ENCODE measurements at regions not wholly inside any gene's neighbourhood (a gene's known extent, or its start where the extent isn't known, plus 50 kb on each side); places are given as distances from the start of the nearest gene placed in this dataset.

GRCh38 chr3:65112751-65113300, 425.0 kb upstream of the ADAMTS9 start:
- no peak for DNase-seq (ENCODE audit: low spot score)

DNA sequence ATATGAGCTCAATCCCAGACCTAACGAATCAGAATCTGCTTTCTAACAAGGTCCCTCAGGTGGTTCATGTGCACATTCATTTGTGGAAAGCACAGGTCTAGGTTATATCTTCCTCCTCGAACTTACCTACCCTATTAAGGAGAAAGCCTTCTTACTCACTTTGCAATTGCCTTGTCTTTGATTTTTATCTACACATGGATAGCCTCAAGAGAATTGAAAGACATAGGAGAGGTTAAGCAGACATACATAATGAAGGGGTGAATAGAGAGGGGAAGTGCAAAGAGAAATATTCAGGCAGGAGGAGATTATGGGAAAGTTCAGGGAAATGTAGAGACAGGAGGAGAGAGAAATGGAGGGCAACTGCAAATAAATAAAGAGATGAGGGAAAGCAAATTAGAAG, 422.9 kb upstream of the ADAMTS9 start:
- no peak for DNase-seq (ENCODE audit: low spot score)

DNA sequence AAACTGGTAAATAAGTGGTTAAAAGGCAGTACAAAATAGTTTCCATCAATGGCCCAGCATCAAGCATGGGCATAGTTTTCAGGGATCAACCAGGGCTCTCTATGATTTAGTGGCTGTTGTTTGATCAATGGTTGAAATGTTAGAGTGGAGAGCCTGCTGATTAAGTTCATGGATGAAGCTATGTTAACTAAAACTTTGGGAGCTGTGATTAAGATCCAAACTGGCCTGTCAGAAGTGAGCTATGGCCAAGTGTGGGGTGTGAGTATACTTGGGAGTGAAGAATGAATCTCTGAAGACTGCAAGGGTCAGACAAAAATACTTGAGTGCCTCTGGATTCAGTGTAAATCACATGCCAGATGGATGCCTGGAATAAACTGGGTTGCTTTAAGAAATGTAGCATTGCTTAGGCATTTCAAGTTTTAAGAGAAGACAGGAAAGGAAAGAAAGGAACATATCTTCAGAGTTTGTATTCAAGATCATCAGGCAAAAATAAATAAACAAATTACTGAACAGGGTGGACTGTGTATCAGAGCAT, 422.2 kb upstream of the ADAMTS9 start:
- no peak for DNase-seq (ENCODE audit: low spot score)

DNA sequence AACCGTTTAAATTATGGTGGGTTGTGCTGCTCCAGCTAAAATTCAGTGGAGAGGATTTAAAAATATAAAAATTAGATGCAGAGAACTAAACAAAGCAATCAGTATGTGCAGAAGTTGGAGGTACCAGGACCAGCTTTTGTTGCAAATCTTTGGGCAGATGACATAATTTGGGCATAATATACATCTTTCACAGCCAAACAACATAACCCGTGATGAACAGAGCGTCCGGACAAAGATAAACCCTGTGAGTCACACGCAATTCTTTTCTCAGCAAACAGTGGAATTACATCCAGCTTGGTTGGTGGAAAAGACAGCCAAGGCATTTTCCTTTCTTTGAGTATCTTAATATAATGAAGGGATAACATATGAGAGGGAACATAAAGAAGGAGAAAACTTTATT, 419.4 kb upstream of the ADAMTS9 start:
- DNase-seq (ENCODE audit: low spot score): no peak

DNA sequence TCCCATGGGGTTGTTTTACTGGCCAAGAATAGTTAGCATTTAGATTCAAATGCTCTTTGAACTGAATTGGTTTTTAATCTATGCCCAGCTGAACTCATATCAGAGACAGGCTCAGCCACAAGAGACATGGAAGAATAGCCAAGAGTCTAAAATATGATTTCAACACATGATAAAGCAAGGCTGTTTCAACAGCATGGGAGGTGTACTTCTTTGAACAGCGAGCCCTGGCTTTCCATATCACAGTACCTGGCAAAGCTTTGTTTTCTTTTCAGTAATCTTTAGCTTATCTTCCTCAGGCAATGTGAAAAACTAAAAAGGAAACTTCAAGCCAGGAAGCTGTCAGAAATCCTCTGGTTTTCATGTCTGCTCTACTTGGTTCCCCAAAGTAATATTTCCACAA, 413.6 kb upstream of the ADAMTS9 start:
- DNase-seq (ENCODE audit: low spot score): no peak

DNA sequence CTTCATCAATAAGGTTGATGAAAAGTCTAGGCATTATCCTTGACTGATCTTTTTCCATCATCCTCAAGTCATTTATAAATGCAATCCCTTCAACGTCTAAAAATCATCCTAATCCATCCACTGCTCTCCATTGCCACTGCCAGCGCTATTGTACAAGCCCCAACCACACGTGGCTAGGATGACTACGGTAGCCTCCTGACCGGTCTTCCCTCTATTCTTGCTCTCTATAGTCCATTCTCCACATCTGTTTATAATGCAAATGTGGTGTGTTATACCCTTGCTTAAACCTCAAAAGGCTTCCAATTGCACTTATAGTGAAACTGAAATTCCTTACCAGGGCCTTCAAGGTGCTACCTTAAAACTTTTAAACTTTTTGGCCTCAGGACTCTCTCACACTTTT, 410.6 kb upstream of the ADAMTS9 start:
- no peak for DNase-seq (ENCODE audit: low spot score)

- DNase-seq (ENCODE audit: low spot score): no peak
Observed at GRCh38 chr3:65096110-65096745, 408.4 kb upstream of the ADAMTS9 start.

- DNase-seq (ENCODE audit: low spot score): no peak
Observed at GRCh38 chr3:65094723-65095122, 406.9 kb upstream of the ADAMTS9 start.

DNA sequence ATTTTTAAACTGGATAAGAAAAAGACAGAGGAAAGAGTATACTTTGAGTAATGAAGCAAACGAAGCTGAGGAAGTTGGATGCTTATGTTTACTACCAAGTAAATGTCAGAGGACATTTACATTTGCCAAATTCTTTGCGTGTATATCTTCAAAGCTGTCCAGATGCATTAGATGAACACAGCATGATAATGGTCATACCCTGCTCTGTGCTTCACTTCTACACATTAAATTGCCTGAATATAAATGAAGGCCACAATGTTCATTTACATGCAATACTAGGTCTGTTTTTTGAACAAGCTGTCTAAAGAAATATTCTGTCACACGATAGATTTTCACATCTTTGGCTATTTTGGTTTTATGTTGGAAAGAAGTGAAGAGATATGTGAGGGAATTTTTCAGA, 405.8 kb upstream of the ADAMTS9 start:
- no peak for DNase-seq (ENCODE audit: low spot score)

DNA sequence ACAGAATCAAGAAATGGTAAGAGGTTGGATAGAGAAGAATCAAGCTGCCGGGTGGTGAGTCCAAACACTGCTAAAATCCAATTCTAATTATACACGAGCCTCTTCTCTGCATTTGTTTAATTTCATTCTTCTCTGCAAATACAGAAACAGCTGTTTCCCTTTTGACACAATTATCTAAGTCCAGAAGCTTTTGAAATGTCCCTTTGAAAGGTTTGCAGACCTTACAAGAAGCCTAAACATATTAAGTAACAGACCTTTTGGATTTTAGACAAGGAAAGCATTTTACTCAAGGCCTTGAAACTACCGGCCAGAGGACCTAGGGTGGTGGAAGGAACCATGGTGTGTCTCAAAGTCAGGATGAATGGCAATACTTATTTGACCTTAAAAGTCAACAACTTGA, 403.8 kb upstream of the ADAMTS9 start:
- no peak for DNase-seq (ENCODE audit: low spot score)

DNA sequence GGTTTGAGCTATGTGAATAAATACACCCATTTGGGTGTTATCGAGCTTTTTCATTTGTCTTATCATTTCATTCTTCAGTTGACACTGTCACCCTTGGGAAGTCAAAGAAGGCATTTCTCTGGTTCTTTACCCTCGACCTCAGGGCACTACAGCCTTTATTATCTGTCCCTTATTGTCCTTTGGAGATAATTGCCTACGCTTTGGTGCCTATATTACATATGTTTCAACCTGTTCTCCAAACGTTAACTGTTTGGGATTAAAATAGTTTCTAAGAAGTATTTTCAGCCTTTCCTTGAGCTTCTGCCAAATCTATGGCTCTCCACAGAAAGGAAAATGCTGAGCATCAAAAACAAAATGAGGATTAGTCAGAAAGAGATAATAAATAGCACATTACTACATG, 395.4 kb upstream of the ADAMTS9 start:
- DNase-seq (ENCODE audit: low spot score): no peak

DNA sequence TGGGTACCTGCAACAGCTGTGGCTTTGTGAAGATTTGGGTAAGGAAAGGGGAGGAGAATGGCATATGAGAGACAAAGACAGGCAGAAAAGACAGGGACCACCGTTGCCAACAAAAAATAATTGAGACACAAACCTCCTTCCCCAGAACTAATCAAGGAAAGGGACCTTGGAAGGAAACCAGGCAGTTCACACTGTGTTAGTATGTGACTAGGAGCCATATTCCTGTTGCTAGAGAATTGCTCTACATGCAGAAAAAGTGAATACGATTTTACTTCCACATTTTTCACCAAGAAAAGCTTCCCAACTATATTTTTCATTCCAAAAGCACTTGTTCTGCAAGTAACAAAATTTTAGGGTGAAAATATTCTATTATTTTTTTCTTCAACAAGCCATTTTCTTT, 393.7 kb upstream of the ADAMTS9 start:
- DNase-seq (ENCODE audit: low spot score): no peak

DNA sequence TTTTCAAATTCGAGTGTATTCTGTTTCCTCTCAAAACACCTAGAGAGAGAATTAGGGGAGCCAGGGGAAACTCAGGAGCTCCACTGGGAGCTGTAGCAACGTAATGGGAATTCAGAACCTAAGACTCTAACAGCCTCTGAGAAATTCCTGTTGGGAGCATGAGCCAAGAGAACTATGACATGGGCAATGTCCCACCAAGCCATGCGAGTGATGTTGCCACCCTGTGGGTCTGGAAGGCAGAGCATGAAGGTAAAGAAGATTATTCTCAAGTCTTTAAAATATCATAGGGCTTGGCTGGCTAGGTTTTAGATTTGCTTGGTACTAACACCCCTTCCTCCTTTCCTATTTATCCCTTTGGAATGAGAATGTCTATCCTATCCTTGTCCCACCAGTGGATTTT, 392.6 kb upstream of the ADAMTS9 start:
- DNase-seq (ENCODE audit: low spot score): no peak

DNA sequence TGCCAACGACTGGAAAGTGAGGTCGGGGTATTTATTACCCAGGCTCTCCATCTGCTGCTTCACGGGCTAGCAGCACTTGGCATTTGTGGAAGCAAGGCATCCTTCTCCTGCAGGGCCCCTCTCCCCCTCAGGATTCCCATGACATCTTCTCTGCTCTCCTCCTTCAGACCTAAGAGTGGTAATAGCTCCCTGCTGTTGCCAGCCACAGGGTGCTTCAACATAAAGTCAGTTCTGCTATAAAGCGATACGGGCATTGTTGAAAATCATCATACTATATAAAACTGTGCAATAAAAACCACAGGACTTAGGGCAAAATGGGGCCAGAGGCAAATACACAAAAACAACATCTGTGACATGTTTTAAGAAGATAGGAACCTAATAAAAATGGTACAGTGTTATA, 391.8 kb upstream of the ADAMTS9 start:
- DNase-seq (ENCODE audit: low spot score): no peak

DNA sequence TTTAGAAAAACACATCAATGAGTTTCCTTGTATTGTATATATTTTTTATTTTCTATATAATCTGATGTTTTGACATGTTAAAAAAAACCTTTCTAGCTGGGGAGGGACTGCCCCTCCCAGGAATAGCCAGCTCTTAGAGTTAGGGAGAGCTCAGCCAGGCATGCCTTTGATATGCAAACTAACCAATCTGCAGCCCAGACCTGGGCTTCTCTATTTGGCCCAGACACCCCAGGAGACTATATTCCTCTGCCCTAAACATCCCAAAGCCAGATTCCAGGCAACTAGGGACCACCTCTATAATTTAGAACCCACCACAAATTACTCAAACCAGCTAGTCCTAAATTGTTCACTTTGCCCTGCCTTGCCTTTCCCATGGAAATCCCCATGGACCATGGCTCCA, 390.9 kb upstream of the ADAMTS9 start:
- no peak for DNase-seq (ENCODE audit: low spot score)

DNA sequence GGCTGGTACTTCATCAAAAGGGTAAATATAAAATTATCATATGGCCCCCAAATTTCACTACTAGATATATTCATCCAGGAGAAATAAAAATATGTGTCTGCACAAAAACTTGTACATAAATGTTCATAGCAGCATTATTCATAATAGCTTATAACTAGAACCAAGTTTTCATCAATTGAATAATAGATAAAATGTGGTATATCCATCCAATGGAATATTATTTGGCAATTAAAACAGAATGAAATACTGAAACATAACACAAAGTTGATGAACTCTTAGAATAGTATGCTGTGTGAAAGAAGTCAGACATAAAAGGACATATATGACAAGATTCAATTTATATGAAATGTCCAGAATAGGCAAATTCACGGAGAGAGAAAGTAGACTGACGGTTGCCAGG, 389.3 kb upstream of the ADAMTS9 start:
- no peak for DNase-seq (ENCODE audit: low spot score)

- no peak for DNase-seq (ENCODE audit: low spot score)
Observed at GRCh38 chr3:65070968-65071367, 383.2 kb upstream of the ADAMTS9 start.

- no peak for DNase-seq (ENCODE audit: low spot score)
Observed at GRCh38 chr3:65060904-65061303, 373.1 kb upstream of the ADAMTS9 start.

- no peak for DNase-seq (ENCODE audit: low spot score)
Observed at GRCh38 chr3:65052101-65052500, 364.3 kb upstream of the ADAMTS9 start.

DNA sequence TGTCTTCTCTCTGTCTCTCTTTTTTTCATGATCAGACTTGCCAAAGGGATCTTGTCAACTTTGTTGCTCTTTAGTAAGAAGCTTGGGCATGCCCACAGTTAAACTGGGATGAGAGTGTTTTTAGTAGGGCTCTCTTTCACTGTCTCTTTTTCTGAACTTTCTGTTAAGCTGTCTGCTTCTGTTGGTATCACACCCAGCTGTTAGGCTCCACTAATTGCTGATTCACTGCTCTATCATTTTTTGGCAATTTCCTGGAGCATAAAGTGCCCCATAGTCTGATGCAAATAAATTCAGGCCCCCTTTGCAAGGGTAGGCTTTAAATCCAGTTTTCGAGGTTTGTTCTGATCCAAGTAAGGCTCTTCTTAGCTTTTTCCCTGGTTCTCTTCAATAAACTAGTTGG, 360.4 kb upstream of the ADAMTS9 start:
- DNase-seq (ENCODE audit: low spot score): no peak

DNA sequence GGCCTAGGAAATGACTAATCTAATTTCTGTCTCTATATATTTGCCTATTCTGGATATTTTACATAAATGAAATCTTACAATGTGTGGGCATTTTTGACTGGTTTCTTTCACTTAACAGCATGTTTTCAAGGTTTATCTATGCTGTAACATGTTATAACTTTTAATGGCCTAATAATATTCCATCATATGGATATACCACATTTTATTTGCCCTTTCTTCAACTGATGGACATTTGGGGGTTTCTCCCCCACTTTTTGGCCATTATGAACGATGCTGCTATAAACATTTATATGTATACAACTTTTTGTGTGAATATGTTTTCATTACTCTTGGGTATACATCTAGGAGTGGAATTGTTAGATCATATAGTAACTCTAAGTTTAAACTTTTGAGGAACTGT, 357.3 kb upstream of the ADAMTS9 start:
- DNase-seq (ENCODE audit: low spot score): no peak

- DNase-seq (ENCODE audit: low spot score): no peak
Observed at GRCh38 chr3:65044401-65044800, 356.6 kb upstream of the ADAMTS9 start.

- DNase-seq (ENCODE audit: low spot score): no peak
Observed at GRCh38 chr3:65042675-65043074, 354.9 kb upstream of the ADAMTS9 start.

- no peak for DNase-seq (ENCODE audit: low spot score)
Observed at GRCh38 chr3:65039754-65040210, 352.0 kb upstream of the ADAMTS9 start.
